Ishikawa (cell line): ENCODE measurements at regions not wholly inside any gene's neighbourhood (a gene's known extent, or its start where the extent isn't known, plus 50 kb on each side); places are given as distances from the start of the nearest gene placed in this dataset.

Experiments
- CEBPB ChIP-seq: IDR thresholded peaks from 2 replicates; pipeline ENCODE4 v1.6.1; 2012
- CREB1 ChIP-seq: IDR thresholded peaks from 2 replicates; pipeline ENCODE4 v1.6.1; 2012; ENCODE audit warnings: low read depth
- EGR1 ChIP-seq: IDR thresholded peaks from 2 replicates; pipeline ENCODE4 v1.6.1; 2012
- EP300 ChIP-seq: IDR thresholded peaks from 2 replicates; pipeline ENCODE4 v1.6.1; 2012; ENCODE audit warnings: borderline replicate concordance
- RAD21 ChIP-seq: IDR thresholded peaks from 2 replicates; pipeline ENCODE4 v1.6.1; 2012; ENCODE audit warnings: low read depth
- TCF12 ChIP-seq: IDR thresholded peaks from 2 replicates; pipeline ENCODE4 v1.6.1; 2012; ENCODE audit warnings: low read depth
- TEAD4 ChIP-seq: IDR thresholded peaks from 2 replicates; pipeline ENCODE4 v1.6.1; 2012
- YY1 ChIP-seq: IDR thresholded peaks from 2 replicates; pipeline ENCODE4 v1.6.1; 2012; ENCODE audit warnings: low read depth
- TF ChIP-seq, protein P1 (sequence below): IDR thresholded peaks from 2 replicates; pipeline ENCODE4 v1.6.1; 2012; ENCODE audit warnings: low read depth, mild to moderate bottlenecking

DNA sequence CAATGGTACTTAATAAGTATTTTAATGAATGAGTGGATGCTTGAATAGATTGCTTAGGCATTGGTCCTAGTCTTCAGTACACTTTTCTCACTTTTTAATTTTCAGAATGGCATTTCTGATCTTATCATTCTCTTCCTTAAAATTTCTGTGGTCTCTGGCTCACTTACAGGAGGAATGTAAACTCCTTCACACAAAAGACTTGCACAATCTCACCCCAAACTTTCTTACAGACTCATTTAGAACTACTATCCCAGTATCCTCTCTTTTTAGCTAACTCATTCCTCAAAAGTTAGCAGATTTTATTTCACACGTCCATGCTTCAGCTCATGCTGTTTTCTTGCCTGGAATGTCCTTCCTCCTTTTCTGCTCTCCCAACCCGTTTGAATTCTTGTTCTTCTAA is 350.1 kb downstream of the GRXCR1 start:
- no peak for TF ChIP-seq EP300
- no peak for TF ChIP-seq EGR1
- no peak for TF ChIP-seq CREB1
- TF ChIP-seq, protein P1, sequence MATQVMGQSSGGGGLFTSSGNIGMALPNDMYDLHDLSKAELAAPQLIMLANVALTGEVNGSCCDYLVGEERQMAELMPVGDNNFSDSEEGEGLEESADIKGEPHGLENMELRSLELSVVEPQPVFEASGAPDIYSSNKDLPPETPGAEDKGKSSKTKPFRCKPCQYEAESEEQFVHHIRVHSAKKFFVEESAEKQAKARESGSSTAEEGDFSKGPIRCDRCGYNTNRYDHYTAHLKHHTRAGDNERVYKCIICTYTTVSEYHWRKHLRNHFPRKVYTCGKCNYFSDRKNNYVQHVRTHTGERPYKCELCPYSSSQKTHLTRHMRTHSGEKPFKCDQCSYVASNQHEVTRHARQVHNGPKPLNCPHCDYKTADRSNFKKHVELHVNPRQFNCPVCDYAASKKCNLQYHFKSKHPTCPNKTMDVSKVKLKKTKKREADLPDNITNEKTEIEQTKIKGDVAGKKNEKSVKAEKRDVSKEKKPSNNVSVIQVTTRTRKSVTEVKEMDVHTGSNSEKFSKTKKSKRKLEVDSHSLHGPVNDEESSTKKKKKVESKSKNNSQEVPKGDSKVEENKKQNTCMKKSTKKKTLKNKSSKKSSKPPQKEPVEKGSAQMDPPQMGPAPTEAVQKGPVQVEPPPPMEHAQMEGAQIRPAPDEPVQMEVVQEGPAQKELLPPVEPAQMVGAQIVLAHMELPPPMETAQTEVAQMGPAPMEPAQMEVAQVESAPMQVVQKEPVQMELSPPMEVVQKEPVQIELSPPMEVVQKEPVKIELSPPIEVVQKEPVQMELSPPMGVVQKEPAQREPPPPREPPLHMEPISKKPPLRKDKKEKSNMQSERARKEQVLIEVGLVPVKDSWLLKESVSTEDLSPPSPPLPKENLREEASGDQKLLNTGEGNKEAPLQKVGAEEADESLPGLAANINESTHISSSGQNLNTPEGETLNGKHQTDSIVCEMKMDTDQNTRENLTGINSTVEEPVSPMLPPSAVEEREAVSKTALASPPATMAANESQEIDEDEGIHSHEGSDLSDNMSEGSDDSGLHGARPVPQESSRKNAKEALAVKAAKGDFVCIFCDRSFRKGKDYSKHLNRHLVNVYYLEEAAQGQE = no peak
- no peak for TF ChIP-seq RAD21
- TF ChIP-seq TCF12 = no peak
- TF ChIP-seq CEBPB = no peak
- no peak for TF ChIP-seq YY1
- no peak for TF ChIP-seq TEAD4
